ENCODE measurements at regions not wholly inside any gene's neighbourhood (a gene's known extent, or its start where the extent isn't known, plus 50 kb on each side); places are given as distances from the start of the nearest gene placed in this dataset.

- DNase-seq (ENCODE audit: extremely low read depth in 1 of 4, low spot score in 3 of 4) (no peak), FAIRE-seq (no peak), ATAC-seq (no peak)
- in situ Hi-C loops (cut with MboI) = no loop called here
- intact Hi-C loops (cut with micrococcal nuclease) = no loop called here
- H3K9me1 ChIP-seq (ENCODE audit: control insufficient read depth, insufficient read depth, low read length) = no peaks in the 10 kb centered on the region
- TF ChIP-seq ZFX (CRISPR knock-in tag; IDR thresholded peaks at IDR 0.05) (no peak), ZNF584 (CRISPR knock-in tag; IDR thresholded peaks at IDR 0.05; ENCODE audit: low read depth) (no peak), ZNF184 (CRISPR knock-in tag; IDR thresholded peaks at IDR 0.05) (no peak), BRD4 (IDR thresholded peaks at IDR 0.05) (no peak), MTF1 (CRISPR knock-in tag; IDR thresholded peaks at IDR 0.05; ENCODE audit: borderline replicate concordance) (no peak), CXXC5 (CRISPR knock-in tag; IDR thresholded peaks at IDR 0.05) (no peak), ZBTB5 (IDR thresholded peaks at IDR 0.05) (no peak), SREBF1 (IDR thresholded peaks at IDR 0.05; ENCODE audit: borderline replicate concordance, low read depth, low read length) (no peak), POLR2H (tag; IDR thresholded peaks at IDR 0.05; ENCODE audit: low read depth) (no peak), MCM5 (IDR thresholded peaks at IDR 0.05; ENCODE audit: low read depth) (no peak), POLR2A (conservative IDR thresholded peaks at IDR 0.05) (no peak)
- no peaks in the 10 kb centered on the region for H3K36me3 ChIP-seq (ENCODE audit: control insufficient read depth, insufficient read depth, low read length)
- no peaks in the 10 kb centered on the region for H3K27me3 ChIP-seq (ENCODE audit: control insufficient read depth in 2 of 2, insufficient read depth in 2 of 2, low read length in 2 of 2)
- no peak overlapping the region for H3K4me3 ChIP-seq
- H4K20me1 ChIP-seq (replicated peaks; ENCODE audit: control insufficient read depth, insufficient read depth, low read length) = no peaks in the 10 kb centered on the region
- ChIA-PET CTCF (ENCODE audit: low intra/inter-chr PET ratio) (interaction anchor here (0.6 kb wide), 1 partner anchor 46 kb away, joined by 3 read pairs; no protein-coding TSS in a partner anchor), POLR2A (no interaction called here)
- BruUV-seq (replicated peaks) = no TSS peak
- H3K9me3 ChIP-seq (replicated peaks; ENCODE audit: control insufficient read depth, insufficient read depth, low read depth, low read length) = no peaks in the 10 kb centered on the region
- H3K4me1 ChIP-seq (replicated peaks in 1 of 2; ENCODE audit: control insufficient read depth in 2 of 2, insufficient read depth in 2 of 2, low read length in 2 of 2) = no peaks in the 10 kb centered on the region
- H3K9ac ChIP-seq (ENCODE audit: insufficient read depth in 1 of 2, low read depth in 2 of 2, low read length in 2 of 2) = no peak overlapping the region
- no peak overlapping the region for H3K4me2 ChIP-seq (ENCODE audit: insufficient read depth, low read length)
- no peaks in the 10 kb centered on the region for H3K79me2 ChIP-seq (ENCODE audit: control insufficient read depth, insufficient read depth, low read length)
- H3K27ac ChIP-seq (ENCODE audit: extremely low read depth, low read depth, low read length) = no peak overlapping the region
- WGBS (ENCODE audit: insufficient coverage, low coverage, missing lambda C conversion rate) = 0% methylated on average over 4 of the region's 4 CpGs
- no peak overlapping the region for H2AFZ ChIP-seq (ENCODE audit: low read depth, low read length)
Observed at GRCh38 chr3:3587647-3587972, 211.6 kb upstream of the LRRN1 start.

All from K562 (cell line).